Pancreas (tissue), 10 donors: ENCODE measurements at regions not wholly inside any gene's neighbourhood (a gene's known extent, or its start where the extent isn't known, plus 50 kb on each side); places are given as distances from the start of the nearest gene placed in this dataset.

ENCODE experiments used
- ATAC-seq, 4 donors: fragments of 200-7000 bp; cut with Tn5 transposase; one replicate each; pipeline versions ENCODE4 v1.8.0 to v1.9.1; 2020; ENCODE audit warnings: mild to moderate bottlenecking in 4 of 4, moderate library complexity in 4 of 4
- DNase-seq, 6 donors: peaks; one replicate each; pipeline ENCODE4 v3.0.0-alpha.2; 2020
- FAIRE-seq: peaks from 2 replicates; lab custom pipeline; 2012; peaks lifted over from hg19 to GRCh38; lab: Jason Lieb, UNC
- H3K27ac ChIP-seq, 4 donors: fragments of 200-600 bp; sonication (generic); 1 replicate in 3 of 4; 2 replicates in 1 of 4; pipeline versions ENCODE4 v1.5.0 to v1.8.0; 2020
- H3K27me3 ChIP-seq, 4 donors: fragments of 200-600 bp; one replicate each; pipeline ENCODE4 v1.8.0; 2021
- H3K36me3 ChIP-seq, 3 donors: fragments of 200-600 bp; sonication (generic) in 1 of 3; one replicate each; pipeline versions ENCODE4 v1.5.0 to v1.8.0; 2020 to 2021
- H3K4me1 ChIP-seq, 3 donors: fragments of 200-600 bp; one replicate each; pipeline ENCODE4 v1.8.0; 2021
- H3K4me3 ChIP-seq, 4 donors: fragments of 200-600 bp; sonication (generic) in 2 of 4; one replicate each; pipeline versions ENCODE4 v1.5.0 to v1.8.0; 2020 to 2021
- H3K9me3 ChIP-seq, 4 donors: fragments of 200-600 bp; one replicate each; pipeline ENCODE4 v1.8.0; 2021
- CTCF ChIP-seq, 4 donors: fragments of 200-600 bp; sonication (generic) in 3 of 4; IDR thresholded peaks; one replicate each; pipeline versions ENCODE4 v1.5.0 to v1.8.0; 2021; ENCODE audit warnings: antibody characterized with exemption in 4 of 4
- WGBS, 2 donors: extraction: QIAGEN DNeasy Blood & Tissue Kit; methylation state at CpG; one replicate each; pipeline ENCODE4 v1.1.7; 2013; 5-methylcytosine and 5-hydroxymethylcytosine counted together
- intact Hi-C, 3 donors: fragments of 100-400 bp; cut with DNase I; formaldehyde crosslinking; loops; one replicate each; pipeline versions ENCODE4 v1.11.1 to v1.14.2; 2022
- donor health status: healthy with polysubstance abuse.
- donor health status: DM: no; HTN: no; CAD: no; lungs with moderate emphysema.
- donor health status: DM: no; HTN: no; CAD: no.
- donor health status: control.
- donor health status: control.
- donor health status: Bipolar disorder and iron deficiency.
- donor health status: DM: yes; HTN: yes; CAD: no.
- donor health status: DM: no; HTN: no; CAD: no.
- donor health status: DM: no; HTN: no; CAD: no.
- donor health status: DM: yes; HTN: yes; CAD: no.

GRCh38 chr5:124865066-124865465 lies 118.6 kb upstream of the ZNF608 start:
- Histone ChIP-seq H3K27me3 (no peaks in the 10 kb centered on the region), H3K36me3 (no peaks in the 10 kb centered on the region), H3K4me1 (peaks cover 3 to 18% (median 12%) of the 10 kb centered on the region in 3 donors), H3K9me3 (no peaks in the 10 kb centered on the region), H3K27ac (no peak overlapping the region), H3K4me3 (no peak overlapping the region)
- WGBS, 2 donors: 87 to 90% methylated on average over 3 of the region's 3 CpGs
- ATAC-seq: no peak
- TF ChIP-seq CTCF (IDR thresholded peaks at IDR 0.05): no peak
- FAIRE-seq: no peak
- no peak for DNase-seq
- intact Hi-C loops: no loop called here

GRCh38 chr5:124865603-124866354 lies 119.3 kb upstream of the ZNF608 start:
- TF ChIP-seq CTCF (IDR thresholded peaks at IDR 0.05): no peak
- H3K4me1 ChIP-seq: peaks cover 3 to 22% (median 18%) of the 10 kb centered on the region in 3 donors
- H3K9me3 ChIP-seq: no peaks in the 10 kb centered on the region
- DNase-seq: no peak
- H3K27me3 ChIP-seq: no peaks in the 10 kb centered on the region
- no peaks in the 10 kb centered on the region for H3K36me3 ChIP-seq
- H3K4me3 ChIP-seq: no peak overlapping the region
- no peak for FAIRE-seq
- intact Hi-C loops: no loop called here
- H3K27ac ChIP-seq: peak overlapping the region in 1 of 4 donors; percentile 48
- 77 to 87% methylated on average over 4 of the region's 4 CpGs for WGBS, 2 donors
- no peak for ATAC-seq

- Histone ChIP-seq H3K4me1 (peaks cover 3 to 22% (median 18%) of the 10 kb centered on the region in 3 donors), H3K4me3 (no peak overlapping the region), H3K9me3 (no peaks in the 10 kb centered on the region), H3K27me3 (no peaks in the 10 kb centered on the region), H3K36me3 (no peaks in the 10 kb centered on the region), H3K27ac (peak overlapping the region in 2 of 4 donors; percentile 34 to 48)
- TF ChIP-seq CTCF (IDR thresholded peaks at IDR 0.05): no peak
- WGBS, 2 donors: 60 to 61% methylated on average over 12 of the region's 12 CpGs
- ATAC-seq (peak in 3 of 4 donors; percentile 35 to 48 (median 40)), DNase-seq (no peak), FAIRE-seq (no peak)
- intact Hi-C loops: no loop called here
Observed at GRCh38 chr5:124866355-124867136, 120.1 kb upstream of the ZNF608 start.

GRCh38 chr5:124867137-124867704 lies 120.8 kb upstream of the ZNF608 start:
- intact Hi-C loops: no loop called here
- no peaks in the 10 kb centered on the region for H3K27me3 ChIP-seq
- WGBS, 2 donors: 62 to 74% methylated on average over 6 of the region's 6 CpGs
- no peaks in the 10 kb centered on the region for H3K36me3 ChIP-seq
- no peaks in the 10 kb centered on the region for H3K9me3 ChIP-seq
- FAIRE-seq (no peak), ATAC-seq (peak in 2 of 4 donors; percentile 8 to 15), DNase-seq (no peak)
- H3K27ac ChIP-seq: peak overlapping the region in 2 of 4 donors; percentile 34 to 48
- no peak for TF ChIP-seq CTCF (IDR thresholded peaks at IDR 0.05)
- H3K4me1 ChIP-seq: peaks cover 3 to 22% (median 18%) of the 10 kb centered on the region in 3 donors
- H3K4me3 ChIP-seq: no peak overlapping the region
